ENCODE measurements at regions not wholly inside any gene's neighbourhood (a gene's known extent, or its start where the extent isn't known, plus 50 kb on each side); places are given as distances from the start of the nearest gene placed in this dataset.

- DNase-seq (ENCODE audit: low read depth in 1 of 2, low spot score in 2 of 2) (no peak), FAIRE-seq (no peak)
- H4K8ac ChIP-seq (ENCODE audit: extremely low read depth, insufficient read depth, low read length) = no peak overlapping the region
- H3K36me3 ChIP-seq (ENCODE audit: control insufficient read depth in 2 of 4, insufficient read depth in 4 of 4, low read length in 3 of 4) = no peaks in the 10 kb centered on the region
- H3K23me2 ChIP-seq (ENCODE audit: low read depth, low read length) = no peaks in the 10 kb centered on the region
- no peak overlapping the region for H3K4ac ChIP-seq (replicated peaks; ENCODE audit: insufficient read length, low read depth, low read length)
- H3K4me1 ChIP-seq (replicated peaks in 1 of 4; ENCODE audit: control insufficient read depth in 3 of 4, insufficient read depth in 4 of 4, low read length in 3 of 4) = no peaks in the 10 kb centered on the region
- H4K91ac ChIP-seq (replicated peaks; ENCODE audit: insufficient read length, low read length) = no peak overlapping the region
- no peak overlapping the region for H2BK5ac ChIP-seq (ENCODE audit: low read depth, low read length)
- H2BK12ac ChIP-seq (ENCODE audit: low read depth, low read length) = no peak overlapping the region
- no peaks in the 10 kb centered on the region for H4K20me1 ChIP-seq (replicated peaks in 1 of 2; ENCODE audit: control insufficient read depth in 1 of 2, insufficient read depth in 2 of 2, low read length in 2 of 2)
- CTCF ChIA-PET (ENCODE audit: partially characterized antibody) = no interaction called here
- POLR2A ChIA-PET (ENCODE audit: partially characterized antibody) = no interaction called here
- H3K27ac ChIP-seq (ENCODE audit: low read depth, low read length) = no peak overlapping the region
- H3K9me3 ChIP-seq (ENCODE audit: insufficient read depth in 2 of 2, low read depth in 1 of 2, low read length in 1 of 2) = no peaks in the 10 kb centered on the region
- no peaks in the 10 kb centered on the region for H3K79me1 ChIP-seq (ENCODE audit: low read depth, low read length)
- no peak overlapping the region for H3K56ac ChIP-seq (replicated peaks; ENCODE audit: insufficient read length, low read depth, low read length)
- H2BK15ac ChIP-seq (ENCODE audit: low read length) = no peak overlapping the region
- H3K18ac ChIP-seq (ENCODE audit: extremely low read depth, low read length) = no peak overlapping the region
- H2AFZ ChIP-seq (ENCODE audit: low read length) = no peak overlapping the region
- H3K27me3 ChIP-seq (replicated peaks in 1 of 4; ENCODE audit: control insufficient read depth in 3 of 4, extremely low read depth in 1 of 4, insufficient read depth in 3 of 4, low read length in 3 of 4) = no peaks in the 10 kb centered on the region
- no peak overlapping the region for H4K5ac ChIP-seq (ENCODE audit: insufficient read length, low read depth, low read length)
- WGBS, 2 experiments (ENCODE audit: extremely low coverage in 1 of 2, insufficient coverage in 1 of 2, insufficient read length in 1 of 2, insufficient replicate concordance in 2 of 2, low coverage in 1 of 2, low lambda C conversion rate in 2 of 2, missing lambda C conversion rate in 1 of 2) = 100% methylated on average over 1 of the region's 1 CpG; no CpG with 5 or more reads in 1 of the 2 experiments
- H2BK20ac ChIP-seq (ENCODE audit: low read length) = no peak overlapping the region
- no peak overlapping the region for H3K23ac ChIP-seq (ENCODE audit: insufficient read length)
- H2BK120ac ChIP-seq (replicated peaks; ENCODE audit: low read depth, low read length) = no peak overlapping the region
- no peak overlapping the region for H2AK5ac ChIP-seq (ENCODE audit: low read depth, low read length)
- no peak overlapping the region for H3K4me3 ChIP-seq (ENCODE audit: extremely low read depth in 1 of 4, insufficient read depth in 2 of 4, low read depth in 3 of 4, low read length in 4 of 4)
- no peaks in the 10 kb centered on the region for H3K79me2 ChIP-seq (ENCODE audit: control insufficient read depth in 1 of 2, insufficient read depth in 2 of 2, low read length in 2 of 2)
- no peak overlapping the region for H3K14ac ChIP-seq (ENCODE audit: insufficient read length)
- no peak overlapping the region for H3K9ac ChIP-seq (replicated peaks in 1 of 4; ENCODE audit: extremely low read depth in 1 of 4, low read depth in 3 of 4, low read length in 3 of 4)
- no peak overlapping the region for H3K4me2 ChIP-seq (ENCODE audit: insufficient read depth in 1 of 2, low read depth in 2 of 2, low read length in 2 of 2)
- TF ChIP-seq SUZ12 (IDR thresholded peaks at IDR 0.05; ENCODE audit: low read length) = no peak
- no peak for TF ChIP-seq ATF2 (IDR thresholded peaks at IDR 0.05; ENCODE audit: low read length)
- no peak for TF ChIP-seq RAD21 (IDR thresholded peaks at IDR 0.05 in 1 of 2, conservative IDR thresholded peaks at IDR 0.05 in 1 of 2; ENCODE audit: low read depth in 2 of 2, low read length in 2 of 2)
- no peak for TF ChIP-seq CEBPB (IDR thresholded peaks at IDR 0.05; ENCODE audit: low read depth, low read length)
- TF ChIP-seq CTCF (IDR thresholded peaks at IDR 0.05; ENCODE audit: control extremely low read depth in 1 of 3, insufficient read depth in 1 of 3, low read depth in 1 of 3, low read length in 3 of 3) = no peak
- TF ChIP-seq BCL11A (IDR thresholded peaks at IDR 0.05; ENCODE audit: low read depth in 2 of 2, low read length in 2 of 2) = no peak
- TF ChIP-seq POLR2AphosphoS5 (IDR thresholded peaks at IDR 0.05; ENCODE audit: low read depth, low read length) = no peak
- no peak for TF ChIP-seq MAFK (IDR thresholded peaks at IDR 0.05; ENCODE audit: low read depth, low read length)
- no peak for TF ChIP-seq CBX5 (IDR thresholded peaks at IDR 0.05; ENCODE audit: low read depth, low read length)
- no peak for TF ChIP-seq RBBP5 (IDR thresholded peaks at IDR 0.05; ENCODE audit: borderline replicate concordance, low read depth, low read length)
Measured at GRCh38 chr4:33067221-33067620, 2347.1 kb downstream of the PCDH7 start.
